SK-MEL-5 (cell line): ENCODE measurements at regions not wholly inside any gene's neighbourhood (a gene's known extent, or its start where the extent isn't known, plus 50 kb on each side); places are given as distances from the start of the nearest gene placed in this dataset.
"Not testable (repeated sequence)": the region's sequence is repeated elsewhere in the genome, so short reads cannot be mapped to it uniquely, and the experiment has no call there.

Experiments
- DNase-seq: peaks from one replicate; pipeline ENCODE4 v3.0.0-alpha.2; 2016; ENCODE audit warnings: low read depth, low spot score
- in situ Hi-C: cut with HindIII; loops from 2 replicates; pipeline ENCODE4 v1.10.0; 2016; ENCODE audit warnings: low sequenced_read_pairs, high pct_unique_total_duplicates, low pct_unique_long_range_greater_than_20kb

DNA sequence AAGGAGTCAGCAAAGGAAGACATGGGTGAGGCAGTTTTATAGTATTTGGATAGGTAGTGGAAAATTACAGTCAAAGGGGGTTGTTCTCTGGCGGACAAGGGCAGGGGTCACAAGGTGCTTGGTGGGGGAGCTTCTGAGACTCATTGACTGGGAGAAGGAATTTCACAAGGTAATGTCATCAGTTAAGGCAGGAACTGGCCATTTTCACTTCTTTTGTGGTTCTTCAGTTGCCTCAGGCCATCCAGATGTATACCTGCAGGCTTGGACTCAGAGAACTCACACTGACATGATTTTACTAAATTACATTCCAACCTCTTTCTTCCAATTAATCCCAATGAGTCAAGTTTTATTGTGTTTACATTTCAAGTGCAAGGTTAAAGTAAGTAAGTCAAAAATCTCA is 240.5 kb upstream of the API5 start:
- in situ Hi-C loops: no loop called here
- DNase-seq: no peak

DNA sequence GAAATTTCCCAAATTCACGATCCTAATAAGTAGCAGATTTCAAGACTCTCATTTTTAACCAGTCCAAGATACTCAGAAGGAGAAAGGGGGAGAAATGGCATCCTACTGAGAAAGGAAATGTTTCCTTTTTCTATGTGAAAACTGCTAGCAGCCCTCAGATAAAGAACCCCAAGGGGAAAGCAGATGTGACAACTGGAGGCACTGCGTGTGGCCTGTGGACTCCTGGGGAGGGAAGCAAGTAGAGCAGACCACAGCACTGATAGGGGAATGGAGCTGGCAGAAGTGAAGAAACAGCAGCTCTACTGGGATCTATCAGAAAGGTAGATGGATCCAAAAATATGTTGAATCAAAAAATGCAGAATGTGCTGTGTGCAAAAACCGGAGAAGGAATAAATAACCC is 239.7 kb upstream of the API5 start:
- no peak for DNase-seq
- in situ Hi-C loops: no loop called here

DNA sequence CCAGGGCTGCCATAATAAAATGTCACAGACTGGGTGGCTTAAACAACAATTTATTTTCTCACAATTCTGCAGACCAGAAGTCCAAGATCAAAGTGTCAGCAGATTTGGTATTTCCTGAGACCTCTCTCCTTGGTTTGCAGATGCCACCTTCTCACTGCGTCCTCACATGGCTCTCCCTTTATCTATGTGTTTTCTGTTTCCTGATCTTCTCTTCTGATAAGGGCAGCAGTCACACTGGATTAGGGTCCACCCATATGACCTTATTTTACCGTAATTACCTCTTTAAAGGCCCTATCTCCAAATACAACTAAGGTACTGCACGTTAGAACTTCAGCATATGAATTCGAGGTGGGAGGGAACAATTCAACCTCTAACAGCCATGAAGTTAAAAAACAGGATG is 238.9 kb upstream of the API5 start:
- no peak for DNase-seq
- in situ Hi-C loops: no loop called here

DNA sequence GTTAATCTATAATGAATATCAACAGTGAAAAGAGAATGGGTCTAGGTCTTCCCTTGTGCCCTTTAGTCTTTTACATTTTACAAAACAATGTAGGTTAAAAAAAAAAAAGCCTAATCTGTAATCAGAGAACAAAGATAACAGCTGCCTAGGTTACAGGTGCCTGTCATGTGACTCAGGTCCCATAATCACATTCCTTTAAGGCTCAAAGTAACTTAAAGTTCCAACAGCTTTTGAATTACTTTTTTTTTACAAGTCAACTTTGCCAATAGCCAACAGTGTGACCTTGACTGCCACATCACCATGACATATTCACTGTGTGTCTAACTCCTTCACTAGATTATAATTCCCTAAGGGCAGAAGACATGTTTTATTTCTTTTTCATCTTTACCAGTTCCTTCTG is 237.0 kb upstream of the API5 start:
- DNase-seq: no peak
- in situ Hi-C loops: no loop called here

DNA sequence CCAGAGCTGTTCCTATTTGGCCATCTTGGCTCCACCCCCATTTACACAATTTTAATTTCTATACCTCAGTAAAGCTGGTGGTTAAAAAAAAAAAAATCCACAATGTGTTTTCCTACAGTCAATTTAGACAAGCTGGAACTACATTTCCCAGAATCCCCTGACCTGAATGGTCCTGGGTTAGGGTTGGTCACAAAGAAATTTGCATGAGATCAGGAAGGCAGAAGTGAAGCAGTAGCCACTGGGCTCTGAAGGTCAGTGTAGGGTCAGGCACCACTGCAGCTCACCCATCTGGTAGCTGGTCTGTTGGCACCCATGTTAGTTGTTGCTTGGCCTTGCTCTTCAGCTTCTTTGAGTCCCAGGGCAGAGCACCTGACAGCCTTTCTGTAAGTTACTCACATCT is 210.7 kb upstream of the API5 start:
- in situ Hi-C loops: no loop called here
- DNase-seq: peak; percentile 10

DNA sequence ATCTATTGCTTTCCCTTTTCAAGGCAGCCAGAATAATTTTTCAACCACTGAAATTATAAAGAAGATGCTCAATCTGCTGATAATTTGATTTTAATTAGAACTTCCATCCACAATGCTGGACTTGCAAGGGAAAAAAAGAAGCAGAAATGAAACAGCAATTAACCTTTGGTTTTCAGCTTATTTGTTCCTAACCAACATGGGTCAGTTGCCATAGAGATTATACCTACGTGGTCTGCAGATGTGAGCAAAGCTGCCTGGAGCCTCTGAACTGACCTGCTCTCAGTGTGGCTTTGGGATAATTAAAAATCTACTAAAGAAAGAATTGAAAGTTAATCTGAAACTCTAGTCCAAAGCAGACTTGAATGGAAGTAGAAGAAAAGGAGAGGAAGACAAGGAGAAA is 195.7 kb upstream of the API5 start:
- DNase-seq: no peak
- in situ Hi-C loops: no loop called here

DNA sequence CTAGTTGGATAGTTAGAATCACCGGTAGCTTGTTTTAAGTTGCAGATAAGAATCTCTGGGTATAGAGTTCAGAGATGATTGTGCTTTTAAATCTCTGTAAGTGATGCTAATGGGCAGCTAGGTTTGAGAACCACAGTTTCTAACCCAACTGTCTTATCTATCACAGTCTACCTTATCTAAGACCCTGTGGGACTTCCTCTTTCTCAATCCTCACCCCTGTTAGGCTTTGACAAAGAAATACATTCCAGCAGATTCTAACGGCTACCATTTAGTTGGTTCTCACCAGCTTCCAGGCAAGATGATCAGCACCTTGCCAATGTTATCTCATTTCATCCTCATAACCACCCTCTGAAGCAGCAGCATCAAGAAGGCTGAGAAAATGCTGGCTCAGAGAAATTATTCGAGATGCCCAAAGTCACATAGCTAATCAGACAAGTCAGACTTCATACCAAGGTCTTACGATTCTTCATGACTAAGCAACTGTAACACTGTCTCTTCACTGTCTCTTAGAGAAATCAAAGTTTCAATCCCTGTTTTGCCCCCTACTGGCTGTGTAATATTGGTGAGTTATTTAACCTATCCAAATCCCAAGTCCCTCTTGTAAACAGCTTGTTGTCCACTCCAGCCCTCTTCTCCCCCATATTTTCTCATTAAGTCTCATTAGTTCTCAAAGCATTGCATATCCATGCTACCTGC is 192.4 kb upstream of the API5 start:
- in situ Hi-C loops: no loop called here
- peak; percentile 74 for DNase-seq

DNA sequence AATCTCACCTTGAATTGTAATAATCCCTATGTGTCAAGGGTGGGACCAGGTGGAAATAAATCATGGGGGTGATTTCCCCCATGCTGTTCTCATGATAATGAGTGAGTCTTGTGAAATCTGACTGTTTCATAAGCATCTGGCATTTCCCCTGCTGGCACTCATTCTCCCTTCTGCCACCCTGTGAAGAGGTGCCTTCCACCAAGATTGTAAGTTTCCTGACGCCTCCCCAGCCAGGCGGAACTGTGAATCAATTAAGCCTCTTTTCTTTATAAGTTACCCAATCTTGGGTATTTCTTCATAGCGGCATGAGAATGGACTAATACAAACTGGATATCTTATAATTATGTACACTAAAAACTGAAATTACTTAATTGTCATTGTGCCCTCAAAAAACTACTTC is 189.2 kb upstream of the API5 start:
- in situ Hi-C loops: no loop called here
- no peak for DNase-seq

DNA sequence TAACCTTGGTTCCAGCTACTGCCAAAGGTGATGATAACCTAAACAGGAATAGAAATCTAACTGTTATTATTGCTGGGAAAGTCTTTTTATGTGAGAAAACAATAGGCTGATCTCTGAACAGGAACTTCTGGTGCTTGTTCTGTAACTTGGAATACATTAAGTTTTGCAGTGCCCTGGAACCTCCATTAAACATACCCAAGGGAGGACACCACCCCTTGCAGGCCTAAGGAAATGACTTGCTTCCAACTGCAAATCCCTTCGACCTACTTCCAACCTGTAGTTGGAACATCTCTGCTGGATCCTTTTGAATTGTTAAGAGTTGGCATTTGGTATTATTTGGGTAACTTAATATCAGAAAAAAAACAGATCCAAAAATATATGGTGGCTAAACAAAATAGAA is 188.4 kb upstream of the API5 start:
- in situ Hi-C loops: no loop called here
- no peak for DNase-seq

DNA sequence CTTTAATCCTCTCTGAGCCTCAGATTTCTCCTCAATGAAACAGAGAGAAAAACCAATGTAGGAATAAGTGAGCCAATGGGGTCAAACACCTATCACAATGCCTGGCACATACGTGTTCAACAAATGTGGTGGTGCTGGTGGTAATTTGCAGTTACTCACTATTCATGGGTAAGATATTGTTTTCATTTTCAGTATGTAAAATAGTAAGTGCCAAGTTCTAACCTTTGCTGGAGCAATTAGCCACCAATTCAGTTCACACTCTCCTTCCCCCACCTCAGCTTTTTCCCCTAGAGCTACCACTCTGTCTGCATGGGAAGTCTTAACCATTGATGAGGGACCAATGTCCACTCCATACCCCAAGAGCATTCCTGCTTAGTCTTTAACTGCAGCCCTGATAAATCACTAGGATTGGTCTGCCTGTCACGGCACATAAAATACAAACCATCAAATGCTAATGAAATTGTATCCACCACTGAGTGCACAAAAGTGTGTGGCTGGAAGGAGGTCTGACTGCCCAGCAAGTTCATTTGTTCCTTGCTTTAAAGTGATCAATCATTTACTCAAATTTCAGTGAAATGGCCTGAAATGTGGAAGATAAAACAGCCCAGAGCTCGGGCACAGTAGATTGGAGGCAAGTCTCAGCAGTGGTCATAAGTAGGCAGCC is 187.4 kb upstream of the API5 start:
- DNase-seq: no peak
- in situ Hi-C loops: no loop called here

DNA sequence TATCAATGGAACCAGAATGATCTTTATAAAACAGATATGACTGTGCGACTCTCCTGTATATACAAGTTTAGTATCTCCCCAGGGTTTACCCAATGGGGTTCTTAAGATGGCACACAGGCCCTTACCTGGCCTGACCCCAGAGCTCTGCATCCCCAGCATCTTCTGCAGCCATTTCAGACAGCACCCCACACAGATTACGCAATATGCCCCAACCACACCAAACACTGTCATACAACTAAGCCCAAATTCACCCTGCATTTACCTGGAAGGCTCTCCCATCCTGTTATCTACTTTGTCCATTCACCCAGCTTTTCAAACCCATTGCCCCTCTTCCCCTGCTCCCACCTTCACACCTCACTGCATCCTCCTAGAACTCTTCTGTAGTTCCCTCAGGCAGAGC is 182.5 kb upstream of the API5 start:
- no peak for DNase-seq
- in situ Hi-C loops: no loop called here

DNA sequence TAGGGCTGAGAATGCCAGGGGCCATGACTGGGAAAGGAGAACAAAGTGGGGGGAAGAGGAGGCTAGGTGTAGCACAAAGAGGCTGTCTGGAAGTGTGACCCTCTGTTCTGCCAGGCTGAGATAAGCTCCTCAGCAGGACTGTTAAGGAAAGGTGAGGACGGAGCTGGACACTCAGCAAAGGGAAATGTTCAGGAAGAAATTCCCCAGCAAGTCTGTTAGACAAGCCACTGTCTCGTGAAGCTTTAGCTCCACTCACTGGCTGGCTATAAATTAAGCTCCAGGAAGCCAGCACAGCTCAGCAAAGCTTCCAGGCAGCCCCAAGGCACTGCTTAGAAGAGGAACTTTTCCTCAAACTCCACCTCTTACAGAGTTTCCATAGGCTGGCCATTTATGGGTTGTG is 181.2 kb upstream of the API5 start:
- in situ Hi-C loops: no loop called here
- peak; percentile 60 for DNase-seq

DNA sequence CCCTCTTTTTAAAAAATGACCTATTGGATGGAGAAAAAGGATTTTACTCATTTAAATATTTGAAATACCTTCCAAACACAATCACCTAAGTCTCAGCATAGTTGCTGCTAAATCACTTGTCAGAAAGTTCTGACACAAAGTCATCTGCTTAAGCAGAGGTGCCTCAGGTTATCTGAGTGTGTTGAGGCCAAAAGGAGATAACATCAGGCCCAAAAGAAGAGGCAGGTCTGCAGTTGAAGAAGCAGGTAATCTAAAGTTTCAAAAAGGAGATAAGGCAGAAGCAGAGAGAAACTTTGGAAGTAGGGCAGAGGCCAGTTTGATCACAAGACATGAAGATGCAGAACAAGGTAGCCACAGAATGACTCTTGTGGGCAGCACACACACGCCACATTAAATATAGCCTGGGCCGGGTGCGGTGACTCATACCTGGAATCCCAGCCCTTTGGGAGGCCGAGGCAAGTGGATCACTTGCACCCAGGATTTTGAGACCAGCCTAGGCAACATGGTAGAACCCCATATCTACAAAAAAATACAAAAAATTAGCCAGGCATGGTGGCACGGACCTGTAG is 175.7 kb upstream of the API5 start:
- in situ Hi-C loops: no loop called here

DNA sequence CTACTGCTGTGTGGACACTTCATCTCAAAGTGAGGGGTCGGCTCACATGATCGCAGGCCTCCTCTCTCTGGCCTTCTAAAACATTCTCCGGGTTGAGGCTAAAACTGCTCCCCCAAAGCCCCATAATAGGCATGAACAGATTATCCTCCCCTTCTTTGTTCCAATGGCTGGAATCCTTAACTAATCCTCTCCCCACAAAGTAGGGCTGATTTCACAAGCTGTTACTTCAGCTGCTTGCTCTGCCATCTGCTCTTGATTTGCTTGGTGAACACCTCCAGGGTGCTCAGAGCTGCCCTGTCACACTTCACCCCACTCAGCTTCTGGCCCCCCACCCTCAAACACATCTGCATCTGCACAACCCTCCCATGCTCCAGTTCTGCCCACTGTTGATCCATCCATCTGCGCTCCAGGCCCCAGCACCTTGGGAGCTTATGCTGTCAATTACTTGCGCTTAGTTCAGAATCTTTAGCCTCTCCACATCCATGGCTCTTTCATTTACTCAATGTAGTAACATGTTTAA is 173.1 kb upstream of the API5 start:
- DNase-seq: no peak
- in situ Hi-C loops: no loop called here

More for the DNA sequence above, 175.7 kb upstream of the API5 start:
- DNase-seq: no peak

DNA sequence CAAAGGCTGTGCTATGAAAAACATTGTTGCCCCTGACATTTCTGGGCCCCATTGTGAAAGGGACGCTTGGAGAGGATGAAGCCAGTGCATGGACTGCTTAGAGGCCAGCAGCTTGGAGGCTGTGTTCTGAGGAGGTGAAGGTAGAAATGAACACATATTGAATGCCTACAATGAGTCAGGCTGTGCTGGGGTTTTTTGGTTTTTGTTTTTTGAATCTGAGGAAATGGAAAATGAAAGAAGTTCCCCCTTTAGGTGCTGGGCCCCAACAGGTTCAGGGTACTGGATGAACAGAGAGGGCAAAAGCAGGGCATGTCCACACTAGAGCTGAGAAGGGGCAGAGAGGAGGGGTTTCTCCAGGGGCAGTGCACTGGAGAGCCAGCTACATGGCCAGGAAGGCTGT is 166.1 kb upstream of the API5 start:
- DNase-seq: no peak
- in situ Hi-C loops: no loop called here

DNA sequence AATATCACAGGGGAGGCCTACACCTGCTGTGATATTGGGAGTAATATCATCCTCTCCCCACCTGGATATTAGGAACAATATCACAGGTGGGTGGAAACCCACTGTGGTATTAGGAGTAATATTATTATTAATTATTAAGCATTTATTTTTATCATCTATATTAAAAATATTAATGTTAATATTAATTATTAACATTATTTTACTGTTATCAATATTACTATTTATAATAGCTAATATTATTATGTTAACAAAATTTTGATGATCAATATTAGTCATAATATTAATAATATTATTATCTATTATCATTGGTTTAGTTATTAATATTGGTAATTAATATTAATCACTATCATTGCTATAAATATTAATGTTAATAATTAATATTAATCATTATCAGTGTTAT is 161.1 kb upstream of the API5 start:
- DNase-seq: no peak
- in situ Hi-C loops: no loop called here

DNA sequence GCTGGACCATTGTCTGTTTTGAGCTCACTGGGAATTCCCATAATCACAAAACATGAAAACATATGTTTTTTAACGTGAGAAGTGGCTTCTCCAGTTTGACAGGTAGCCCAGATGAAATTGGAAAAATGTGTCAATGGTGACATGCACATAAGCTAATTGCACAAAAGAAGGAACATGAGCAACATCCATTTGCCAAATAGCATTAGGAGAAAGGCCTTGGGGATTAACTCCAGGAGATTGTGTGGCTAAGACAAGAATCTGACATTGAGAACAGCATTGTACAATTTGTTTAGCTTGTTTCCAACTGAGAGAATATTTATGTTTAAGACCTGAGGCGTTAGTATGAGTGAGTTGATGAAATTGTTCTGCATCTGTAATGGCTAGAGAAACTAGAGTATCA is 147.0 kb upstream of the API5 start:
- DNase-seq: no peak
- in situ Hi-C loops: no loop called here

DNA sequence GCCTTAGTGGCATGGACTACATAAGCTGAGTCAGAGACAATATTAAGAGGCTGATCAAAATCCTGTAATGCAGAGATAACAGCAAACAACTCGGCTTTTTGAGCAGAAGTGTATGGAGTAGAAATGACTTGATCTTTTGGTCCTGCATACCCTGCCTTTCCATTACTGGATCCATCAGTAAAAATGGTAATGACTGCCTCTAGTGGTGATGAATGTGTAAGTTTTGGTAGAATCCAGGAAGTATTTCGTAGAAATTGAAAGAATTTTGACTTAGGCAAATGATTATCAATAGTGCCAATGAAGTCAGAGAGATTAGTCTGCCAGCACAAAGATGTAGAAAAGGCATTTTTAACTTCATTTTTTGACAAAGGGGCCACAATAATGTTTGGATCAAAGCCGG is 146.4 kb upstream of the API5 start:
- DNase-seq: peak; percentile 32
- in situ Hi-C loops: not testable (repeated sequence)

DNA sequence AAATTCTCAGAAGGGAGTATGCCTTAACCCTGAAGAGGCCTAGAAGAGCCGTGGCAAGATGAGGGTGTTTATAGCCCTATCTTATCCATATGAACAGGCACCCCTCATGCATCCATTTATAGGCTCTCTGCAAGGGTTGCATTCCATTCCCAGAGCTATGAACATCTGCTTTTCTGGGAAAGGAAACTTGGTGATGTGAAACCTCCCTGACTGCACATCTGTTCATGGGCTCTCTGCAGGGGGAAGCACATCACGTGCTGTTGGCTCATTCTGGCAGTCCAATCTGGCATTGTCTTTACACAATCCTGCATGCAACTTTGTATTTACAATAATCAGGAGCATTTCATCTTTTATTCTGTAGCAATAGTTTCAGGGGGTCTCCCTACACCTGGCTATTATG is 143.6 kb upstream of the API5 start:
- DNase-seq, in situ Hi-C loops: not testable (repeated sequence)
